Stimulated activated CD4-positive, alpha-beta T cell treated with anti-CD3 and anti-CD28 coated beads, Interleukin-15, amount 100 ng/mL, for 48 hours (primary cell): ENCODE measurements at regions not wholly inside any gene's neighbourhood (a gene's known extent, or its start where the extent isn't known, plus 50 kb on each side); places are given as distances from the start of the nearest gene placed in this dataset.
"Not testable (repeated sequence)": the region's sequence is repeated elsewhere in the genome, so short reads cannot be mapped to it uniquely, and the experiment has no call there.

ENCODE experiments used
- DNase-seq, 2 donors: peaks; one replicate each; pipeline ENCODE4 v3.0.0-alpha.2; 2020; ENCODE audit warnings: low read depth in 2 of 2

DNA sequence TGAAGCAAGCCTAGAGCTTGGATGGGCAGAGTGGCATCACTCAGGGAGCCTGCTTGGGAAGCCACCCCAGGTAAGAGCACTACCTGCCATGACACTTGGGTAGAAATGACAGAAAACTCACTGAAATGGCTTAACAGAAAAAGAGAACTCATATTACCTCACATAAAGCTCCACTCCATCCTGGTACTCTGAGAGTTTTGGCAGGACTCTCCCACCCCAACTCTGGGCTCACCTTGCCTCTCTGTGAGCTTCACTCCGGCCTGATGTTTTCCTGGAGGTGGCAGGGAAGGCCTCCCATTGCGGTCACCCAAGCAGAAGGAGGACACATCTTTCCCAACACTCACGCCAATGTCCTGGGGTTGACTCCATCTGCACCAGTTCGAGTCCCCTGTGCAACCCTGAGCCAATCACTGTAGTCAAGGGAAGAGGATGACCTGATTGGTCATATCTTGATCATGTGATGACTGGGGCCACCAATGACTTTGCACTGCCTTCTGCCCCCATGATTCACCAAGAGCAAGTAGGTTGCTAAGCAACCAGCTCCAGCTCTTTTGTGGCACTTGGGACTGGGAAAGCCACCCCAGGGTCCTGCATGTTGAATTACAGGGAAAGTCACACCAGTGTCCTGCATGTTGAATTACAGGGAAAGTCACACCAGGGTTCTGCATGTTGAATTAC is 446.1 kb upstream of the SULF2 start:
- no peak for DNase-seq

DNA sequence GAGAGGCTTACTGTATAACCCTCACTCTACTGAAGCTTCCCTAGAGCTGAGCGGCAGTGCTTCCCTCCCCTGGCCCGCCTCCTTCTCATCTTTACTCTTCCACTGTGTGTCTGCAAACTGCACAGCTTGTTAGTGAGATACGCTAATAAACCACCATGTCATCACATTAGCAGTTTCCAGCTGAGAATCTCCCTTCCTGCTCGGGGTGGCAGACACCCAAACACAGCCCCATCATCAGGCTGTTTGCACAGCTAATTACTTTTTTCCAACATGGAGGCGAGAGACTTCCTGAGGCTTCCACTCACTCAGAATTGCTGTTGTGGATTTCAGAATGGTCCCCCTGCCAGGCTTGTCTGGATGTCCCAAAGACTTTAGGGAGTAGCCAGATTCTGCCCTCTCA is 444.9 kb upstream of the SULF2 start:
- no peak for DNase-seq

DNA sequence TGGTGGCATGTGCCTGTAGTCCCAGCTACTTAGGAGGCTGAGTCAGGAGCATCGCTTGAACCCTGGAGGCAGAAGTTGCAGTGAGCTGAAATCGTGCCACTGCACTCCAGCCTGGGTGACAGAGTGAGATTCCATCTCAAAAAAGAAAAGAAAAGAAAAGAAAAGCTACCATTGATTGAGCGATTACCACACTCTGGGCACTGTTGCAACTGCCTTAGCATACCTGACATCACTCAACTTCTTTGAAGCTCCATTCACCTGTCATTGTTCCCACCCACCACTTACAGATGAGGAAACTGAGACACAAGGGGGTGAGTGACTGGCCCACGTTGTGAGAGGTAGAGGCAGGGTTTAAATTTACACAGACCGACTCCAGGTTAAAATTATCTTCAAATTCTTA is 442.1 kb upstream of the SULF2 start:
- no peak for DNase-seq

DNA sequence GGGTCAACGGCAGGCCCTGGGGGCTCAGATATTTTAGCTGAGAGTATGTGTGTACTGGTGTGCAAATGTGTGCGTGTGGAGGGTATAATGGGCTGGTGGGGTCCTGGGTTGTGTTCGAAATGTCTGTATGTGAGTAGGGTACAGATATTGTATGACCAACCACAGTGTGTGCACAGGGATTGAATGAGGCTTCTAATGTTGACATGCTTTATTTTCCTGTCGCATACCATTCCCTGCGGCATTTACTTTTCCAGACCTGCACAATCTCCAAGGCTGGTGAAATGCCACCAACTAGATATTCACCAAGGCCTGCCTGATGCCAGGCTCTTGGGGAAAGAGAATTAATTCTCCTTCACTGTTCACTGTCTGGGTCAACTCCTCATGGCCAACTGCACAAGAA is 441.4 kb upstream of the SULF2 start:
- no peak for DNase-seq

DNA sequence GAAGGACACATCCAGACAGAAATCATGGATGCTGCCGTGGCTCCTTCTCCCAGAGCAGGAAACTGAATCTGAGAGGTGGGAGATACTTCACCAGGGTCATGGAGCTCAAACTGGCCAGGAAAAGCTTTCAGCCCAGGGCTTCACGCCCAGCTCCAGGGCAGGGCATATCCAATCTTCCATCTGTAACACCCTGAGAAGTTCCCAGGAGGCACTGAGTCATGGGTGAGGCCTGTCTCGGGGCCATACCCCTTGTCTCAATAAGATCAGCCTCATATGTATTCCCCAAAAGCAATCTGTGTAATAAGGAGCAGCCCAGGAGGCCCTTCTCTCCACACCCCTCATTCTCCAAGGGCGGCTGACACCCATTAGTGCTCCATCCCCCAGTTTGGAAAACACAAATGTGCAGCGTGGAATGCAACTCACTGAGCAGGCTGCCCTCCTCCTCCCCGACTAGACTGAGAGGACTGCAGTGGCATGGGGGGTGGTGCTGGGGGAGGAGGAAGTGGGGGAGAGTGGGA is 439.3 kb upstream of the SULF2 start:
- no peak for DNase-seq

DNA sequence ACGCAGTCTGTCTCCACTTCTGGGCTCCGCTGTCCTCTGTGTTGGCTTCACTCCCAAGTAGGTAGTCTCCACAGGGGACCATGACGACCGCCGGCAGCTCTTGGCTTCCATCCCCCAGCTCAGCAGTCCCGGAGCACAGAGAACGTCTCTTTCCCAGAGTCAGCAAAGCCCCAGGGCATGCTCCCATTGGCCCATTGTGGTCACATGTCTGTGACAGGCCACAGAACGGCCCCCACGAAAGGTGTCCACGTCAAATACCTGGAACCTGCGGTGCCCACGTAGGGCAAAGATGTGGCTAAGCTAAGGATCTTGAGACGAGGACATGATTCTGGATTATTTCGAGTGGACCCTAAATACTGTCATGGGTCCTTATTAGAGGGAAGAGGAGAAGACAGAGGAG is 438.4 kb upstream of the SULF2 start:
- no peak for DNase-seq

DNA sequence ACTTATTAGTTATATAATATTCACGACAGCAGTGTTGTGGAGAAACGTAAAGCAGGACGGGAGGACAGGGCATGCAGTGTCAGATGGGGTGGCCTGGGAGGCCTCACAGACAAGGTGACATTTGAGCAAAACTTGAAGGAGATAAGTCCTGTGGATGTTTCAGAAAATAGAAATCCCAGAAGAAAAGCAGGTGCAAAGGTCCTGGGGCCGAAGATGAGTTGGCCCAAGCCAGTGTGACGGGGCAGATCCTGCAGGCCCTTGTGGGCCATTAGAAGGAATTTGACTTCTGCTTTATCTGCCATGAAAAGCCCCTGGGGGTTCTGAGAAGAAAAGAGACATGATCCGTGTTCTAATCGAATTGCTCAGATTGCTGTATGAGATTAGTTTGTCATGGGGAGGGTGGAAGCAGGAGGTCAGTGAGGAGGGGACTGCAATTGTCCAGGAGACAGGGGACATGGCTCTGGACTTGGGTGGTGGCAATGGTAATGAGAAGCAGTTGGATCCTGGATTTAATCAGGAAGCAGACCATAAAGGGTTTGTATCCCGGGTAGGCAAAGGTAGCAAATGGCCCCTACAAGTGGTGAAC is 437.4 kb upstream of the SULF2 start:
- DNase-seq: no peak

DNA sequence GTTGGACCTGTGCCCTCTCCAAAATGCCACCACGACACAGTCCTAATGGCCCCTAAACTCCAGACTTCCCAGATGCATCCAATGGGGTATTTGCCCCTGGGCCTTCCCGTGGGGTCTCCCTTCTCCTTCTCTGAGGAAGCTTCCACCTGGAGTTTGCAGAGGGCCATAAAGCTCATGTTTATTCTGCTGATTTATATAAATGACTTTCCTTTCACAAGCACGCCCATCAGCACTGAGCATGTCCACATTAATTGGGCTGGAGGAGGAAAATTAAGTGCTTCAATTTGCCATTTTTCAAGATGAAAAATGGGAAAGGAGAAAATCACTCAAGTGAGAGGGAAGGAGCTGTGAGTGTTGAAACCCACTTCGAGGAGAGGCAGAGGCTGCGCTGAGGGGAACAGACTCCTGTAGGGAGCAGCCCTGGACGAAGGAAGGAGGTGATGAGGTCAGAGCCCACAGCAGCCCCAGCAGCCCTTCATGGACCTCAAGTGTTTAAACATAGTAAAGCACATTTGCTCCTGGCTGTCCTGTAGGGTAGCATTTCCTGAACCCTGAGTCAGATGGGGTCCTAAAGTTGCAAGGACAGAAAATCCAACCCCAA is 434.9 kb upstream of the SULF2 start:
- DNase-seq: no peak

DNA sequence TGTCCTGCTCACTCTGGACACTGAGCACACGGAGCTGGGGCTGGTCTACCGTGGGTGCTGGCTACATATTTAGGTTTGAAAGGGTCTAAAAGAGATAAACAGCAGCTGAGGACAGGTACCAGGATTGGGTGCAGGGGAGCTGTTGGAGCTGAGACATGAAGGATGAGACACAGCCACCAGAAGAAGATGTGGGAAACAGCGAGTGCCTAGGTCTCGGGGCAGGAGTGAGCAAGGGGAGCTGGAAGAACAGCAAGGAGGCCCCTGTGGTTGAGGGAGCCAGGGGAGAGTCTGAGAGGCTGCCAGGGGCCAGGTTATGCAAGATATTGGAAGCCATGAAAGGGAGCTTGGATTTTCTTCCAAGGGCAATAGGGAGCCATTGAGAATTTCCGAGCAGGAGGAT is 434.0 kb upstream of the SULF2 start:
- no peak for DNase-seq

DNA sequence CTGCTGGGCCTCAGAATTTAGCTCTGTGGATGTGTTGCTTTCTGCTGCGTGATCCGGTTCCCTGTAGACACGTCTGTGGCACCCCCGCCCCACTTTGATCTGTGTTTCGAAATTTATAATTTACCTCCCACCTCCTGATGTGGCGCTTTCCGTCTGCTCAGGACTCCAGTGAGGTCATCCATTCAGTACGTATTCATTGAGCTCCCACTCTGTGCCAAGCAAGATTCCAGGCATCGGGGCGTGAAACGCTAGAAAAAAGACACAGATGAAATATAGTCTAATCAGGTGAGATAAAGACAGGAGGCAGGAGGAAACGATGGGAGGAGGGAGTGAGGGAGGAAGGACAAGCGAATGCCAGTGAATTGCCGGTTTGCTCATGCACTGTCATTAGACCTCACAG is 431.9 kb upstream of the SULF2 start:
- no peak for DNase-seq

DNA sequence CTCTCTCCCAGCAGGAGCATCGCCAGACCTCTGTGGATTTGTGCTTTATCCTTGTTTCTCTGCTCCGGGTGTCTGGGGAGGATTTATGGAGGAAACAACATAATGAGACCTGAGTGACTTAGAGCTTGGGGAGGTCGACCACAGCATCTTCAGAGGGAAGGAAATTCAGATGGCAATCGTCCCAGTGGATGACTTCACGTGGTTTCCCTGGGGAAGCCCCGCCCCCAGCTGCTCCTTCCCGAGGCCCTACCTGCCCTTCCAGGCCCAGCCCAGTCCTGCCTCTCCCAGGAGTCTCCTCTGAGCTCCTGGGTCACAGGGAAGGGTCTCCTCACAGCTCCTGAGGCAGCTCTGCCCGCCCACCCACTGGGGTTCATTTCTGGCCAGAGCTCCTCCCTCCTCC is 430.3 kb upstream of the SULF2 start:
- DNase-seq: no peak

DNA sequence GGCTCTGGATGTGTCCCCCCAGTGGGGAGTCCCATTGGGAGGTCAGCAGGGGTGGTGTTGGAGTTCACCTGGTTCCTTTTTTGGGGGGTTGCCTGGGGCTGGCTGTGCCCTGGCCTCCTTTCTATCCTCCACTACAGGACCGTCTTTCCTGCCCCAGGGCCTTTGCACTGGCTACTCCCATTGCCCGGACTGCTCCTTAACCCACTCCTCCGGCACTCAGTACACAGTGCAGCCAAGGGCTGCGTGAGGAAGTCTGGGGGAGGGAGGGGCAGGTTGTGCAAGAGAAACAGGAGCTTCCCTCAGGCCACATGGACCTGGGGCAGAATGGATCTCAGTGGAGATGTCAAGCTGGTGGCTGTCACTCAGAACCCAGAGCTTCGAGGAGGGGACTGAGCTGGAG is 429.3 kb upstream of the SULF2 start:
- no peak for DNase-seq

DNA sequence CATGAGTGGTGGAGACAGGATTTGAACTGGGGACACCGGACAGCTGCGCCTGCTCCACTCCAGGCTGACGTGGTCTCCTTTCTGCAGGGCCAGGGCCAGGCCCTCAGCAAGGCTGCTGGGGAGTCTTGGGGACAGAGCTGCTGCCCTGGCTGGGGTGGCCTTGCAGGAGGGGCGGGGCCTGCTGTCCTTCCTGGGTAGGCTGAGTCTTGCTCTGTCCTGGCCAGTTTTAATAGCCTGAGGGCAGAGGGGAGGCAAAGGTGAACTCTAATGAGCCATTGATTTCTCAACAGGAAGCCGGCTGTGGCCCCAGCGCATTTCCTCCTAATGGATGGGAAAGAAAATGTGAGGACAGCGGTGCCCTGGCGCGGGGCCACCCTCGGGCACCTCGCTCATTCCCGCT is 428.4 kb upstream of the SULF2 start:
- DNase-seq: not testable (repeated sequence)

DNA sequence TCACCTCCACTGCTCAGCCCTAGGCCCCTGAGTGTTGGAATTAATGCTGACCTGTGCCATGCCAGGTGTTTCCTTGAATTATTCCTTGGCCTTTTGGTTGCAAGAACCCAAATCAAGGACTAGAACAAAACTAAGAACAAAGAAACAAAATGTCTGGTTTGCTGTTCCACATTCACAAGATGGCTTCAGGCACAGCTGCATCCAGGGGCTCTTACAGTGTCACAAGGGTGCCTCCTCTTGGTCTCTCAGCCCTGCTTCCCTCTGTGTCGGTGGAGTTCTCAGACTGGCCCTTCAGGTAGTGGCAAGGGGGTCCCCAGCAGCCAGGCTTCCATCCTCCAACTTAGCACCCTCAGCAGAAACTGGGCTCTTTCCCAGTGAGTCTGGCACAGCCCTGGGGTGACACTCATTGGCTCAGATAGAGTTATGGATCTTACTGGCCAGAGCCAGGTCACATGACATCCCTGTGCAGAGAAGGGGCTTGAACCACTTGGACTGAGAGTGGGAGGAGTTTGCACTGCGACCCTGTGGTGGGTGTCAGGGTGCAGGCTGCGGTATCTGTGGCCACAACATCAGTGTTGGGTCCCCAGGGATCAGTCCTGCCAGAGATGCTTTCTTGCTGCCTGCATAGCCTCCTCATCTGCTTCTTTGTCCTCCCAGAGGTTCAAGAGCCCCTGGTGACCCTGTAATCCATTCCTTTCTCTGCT is 427.7 kb upstream of the SULF2 start:
- no peak for DNase-seq

DNA sequence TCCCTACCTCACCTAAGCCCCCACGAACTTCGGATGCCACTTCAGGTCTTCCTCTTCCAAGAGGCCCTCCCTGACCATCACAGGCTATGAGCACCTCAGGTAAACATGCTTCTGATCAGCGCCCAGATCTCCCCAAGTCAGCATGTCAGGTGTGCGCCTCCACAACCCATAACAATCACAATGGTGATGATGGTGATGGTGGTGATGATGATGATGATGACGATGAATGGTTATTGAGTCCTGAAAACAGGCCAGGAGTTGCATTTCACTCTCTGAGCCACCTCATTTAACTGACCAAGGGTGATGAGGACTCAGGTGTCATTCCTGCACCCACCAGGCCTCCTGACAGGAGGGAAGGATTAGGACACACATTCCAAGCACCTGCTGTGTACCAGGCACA is 426.6 kb upstream of the SULF2 start:
- no peak for DNase-seq

DNA sequence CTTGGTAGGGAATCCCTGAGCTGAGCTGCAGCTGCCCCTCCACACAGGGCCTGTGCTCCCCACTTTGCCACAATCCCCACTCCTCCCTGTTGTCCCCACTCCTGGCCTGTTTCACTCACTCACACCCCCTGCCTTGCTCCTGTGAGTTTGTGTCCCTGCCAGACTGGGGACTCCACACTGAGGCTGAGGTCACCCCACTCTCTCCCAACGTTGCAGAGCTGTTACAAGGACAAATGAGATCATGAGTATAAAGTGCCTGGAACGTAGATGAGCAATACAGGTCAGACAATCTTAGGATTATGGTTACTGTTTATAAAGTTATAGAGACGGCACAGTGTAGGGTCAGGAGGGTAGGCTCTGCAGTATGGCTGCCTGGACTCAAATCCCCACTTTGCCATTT is 426.0 kb upstream of the SULF2 start:
- no peak for DNase-seq

DNA sequence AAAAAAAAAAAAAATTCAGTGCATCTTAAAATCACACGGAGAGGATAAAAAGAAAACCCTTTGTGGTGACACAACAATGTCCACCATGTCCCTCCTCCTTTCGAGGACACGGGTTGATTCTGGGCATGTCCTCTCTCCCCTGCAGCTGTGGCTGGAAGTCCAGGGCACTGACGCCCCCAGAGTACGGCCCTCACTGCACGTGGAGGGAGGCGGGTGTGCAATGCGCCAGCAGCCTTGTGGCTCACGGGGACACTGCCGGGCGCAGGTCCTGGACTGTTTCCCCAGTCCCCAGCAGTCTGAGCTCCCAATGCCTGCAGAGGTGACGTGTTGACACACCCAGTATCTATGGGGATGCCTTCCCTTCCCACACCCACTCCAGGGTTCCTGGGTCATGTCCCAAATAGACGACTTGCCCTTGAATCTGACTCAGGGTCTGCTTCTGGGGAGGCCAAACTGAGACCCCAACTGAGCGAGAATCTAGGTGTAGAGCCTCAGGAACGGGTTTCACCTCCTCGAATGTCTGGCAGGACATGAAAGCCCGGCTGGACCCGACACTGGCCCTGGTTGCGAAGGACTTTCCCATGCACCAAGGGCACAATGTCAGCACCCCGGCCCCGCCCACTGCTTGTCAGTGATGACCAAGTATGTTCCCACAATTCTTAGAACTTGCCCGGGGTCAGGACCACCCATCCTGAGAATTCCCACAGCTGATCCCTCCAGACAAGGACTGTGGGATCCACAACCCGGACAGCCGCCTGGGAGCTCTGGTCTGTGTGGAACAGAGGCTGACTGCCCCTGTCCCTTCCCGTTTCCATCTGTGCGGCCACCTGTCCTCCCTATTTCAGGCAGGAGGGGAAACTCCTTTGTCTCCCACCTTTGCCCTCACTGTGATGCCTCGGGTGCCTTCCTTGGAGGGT is 425.1 kb upstream of the SULF2 start:
- no peak for DNase-seq

DNA sequence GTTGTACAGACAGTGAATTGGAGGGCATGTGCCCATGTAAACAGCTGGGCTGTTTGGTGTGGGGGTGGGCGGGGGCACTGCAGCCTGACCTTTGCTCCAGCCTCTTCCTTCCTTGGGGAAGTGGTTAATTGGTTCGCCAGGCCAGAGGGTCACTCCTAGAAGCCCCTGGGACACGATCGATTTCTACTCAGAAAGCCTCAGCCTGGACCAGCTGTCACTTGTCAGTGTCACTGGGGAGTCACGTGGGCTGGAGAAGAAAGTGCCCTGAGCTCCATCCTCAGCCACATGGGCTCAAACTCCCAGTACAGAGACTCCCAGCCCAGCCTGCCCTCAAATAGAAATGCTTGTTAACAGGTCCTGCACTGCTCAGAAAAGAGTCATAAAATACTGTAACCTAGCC is 423.8 kb upstream of the SULF2 start:
- no peak for DNase-seq

DNA sequence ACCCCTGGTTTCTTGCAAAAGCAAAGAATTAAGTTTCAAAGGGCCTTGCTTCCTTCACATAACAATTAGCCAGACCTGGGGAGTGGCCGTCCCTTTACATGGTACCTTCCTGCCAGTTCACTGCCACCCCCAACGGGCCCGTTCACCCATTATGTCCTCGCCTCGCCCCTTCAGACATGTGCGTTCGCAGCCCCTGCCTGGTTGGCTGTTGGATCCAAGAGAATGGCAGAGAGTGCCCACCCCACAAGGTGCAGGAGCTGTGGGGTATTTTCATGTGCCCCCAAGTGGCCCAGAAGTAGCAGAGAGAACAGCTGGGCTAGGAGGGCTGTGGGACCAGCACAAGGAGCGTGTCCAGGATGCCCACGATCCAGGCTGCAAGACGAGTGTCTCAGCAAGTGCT is 422.9 kb upstream of the SULF2 start:
- DNase-seq: no peak

DNA sequence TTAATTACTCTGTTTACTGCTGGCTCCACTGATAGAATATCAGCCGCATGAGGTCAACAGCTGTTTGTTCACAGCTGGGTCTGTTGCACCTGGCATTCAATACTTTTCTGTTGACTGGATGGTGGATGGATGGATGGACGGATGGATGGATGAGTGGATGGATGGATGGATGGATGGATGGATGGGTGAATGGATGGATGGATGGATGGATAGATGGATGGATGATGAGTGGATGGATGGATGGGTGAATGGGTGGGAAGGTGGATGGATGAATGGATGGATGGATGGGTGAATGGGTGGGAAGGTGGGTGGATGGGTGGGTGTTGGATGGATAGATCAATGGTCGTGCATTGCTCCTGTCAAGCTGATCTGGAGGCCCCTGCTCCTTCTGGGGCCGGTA is 422.2 kb upstream of the SULF2 start:
- no peak for DNase-seq

DNA sequence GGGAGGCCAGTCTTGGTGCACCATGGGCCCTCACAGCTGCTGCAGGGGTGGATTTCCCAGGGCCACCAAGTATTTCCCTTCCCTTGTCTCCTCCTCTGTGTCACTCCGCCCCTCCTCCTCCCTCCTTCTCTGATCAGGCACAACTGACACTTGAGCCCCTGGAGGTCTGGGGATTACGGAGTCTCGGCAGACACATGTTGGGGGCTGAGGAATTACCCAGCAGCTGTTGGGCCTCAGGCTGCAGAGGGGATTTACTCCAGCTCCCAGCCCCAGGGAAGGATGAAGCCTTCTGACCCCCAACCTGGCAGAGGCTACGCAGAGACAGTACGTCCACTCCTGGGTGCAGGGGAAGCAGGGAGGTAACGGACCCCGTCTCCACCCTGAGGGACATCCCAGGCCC is 420.5 kb upstream of the SULF2 start:
- no peak for DNase-seq

DNA sequence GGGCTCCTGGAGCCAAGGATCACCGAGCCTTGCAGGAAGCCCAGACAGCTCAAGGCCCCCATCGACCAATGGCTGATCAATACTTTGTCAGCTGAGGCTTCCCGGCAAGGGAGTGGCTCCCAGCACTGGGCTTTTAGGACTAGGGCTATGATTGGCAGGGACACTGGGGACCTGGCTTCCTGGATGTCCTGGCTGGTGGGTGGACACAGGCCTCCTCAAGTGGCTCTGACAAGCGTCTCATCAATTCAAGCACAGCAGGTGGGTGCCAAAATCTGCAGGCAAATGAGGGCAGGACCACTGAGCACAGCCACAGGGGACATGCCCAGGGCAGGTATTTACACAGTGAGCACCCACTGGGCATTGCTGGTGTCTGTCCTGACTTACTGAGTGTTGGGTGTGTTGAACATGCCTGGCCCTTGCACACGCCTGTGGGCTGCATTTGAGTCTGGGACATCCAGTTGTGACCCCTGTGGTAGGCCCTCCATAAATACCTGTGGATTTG is 420.1 kb upstream of the SULF2 start:
- DNase-seq: no peak
